ENCODE measurements at regions not wholly inside any gene's neighbourhood (a gene's known extent, or its start where the extent isn't known, plus 50 kb on each side); places are given as distances from the start of the nearest gene placed in this dataset.

GRCh38 chr3:32056559-32057290, 49.7 kb upstream of the GPD1L start:
- Histone ChIP-seq H3K27me3 (ENCODE audit: control insufficient read depth, insufficient read depth, low read length) (no peaks in the 10 kb centered on the region), H3K9me3 (ENCODE audit: control insufficient read depth, insufficient read depth, low read depth, low read length) (no peaks in the 10 kb centered on the region), H3K79me2 (ENCODE audit: control insufficient read depth, insufficient read depth, low read length) (no peaks in the 10 kb centered on the region), H3K27ac (ENCODE audit: insufficient read depth, low read length) (no peak overlapping the region), H3K9ac (ENCODE audit: insufficient read depth, low read length) (no peak overlapping the region), H4K20me1 (ENCODE audit: control insufficient read depth, extremely low read depth, insufficient read depth, low read length) (no peaks in the 10 kb centered on the region), H3K4me3 (replicated peaks in 1 of 4; ENCODE audit: control extremely low read depth in 1 of 4, insufficient read depth in 1 of 4, low read depth in 3 of 4, low read length in 4 of 4) (no peak overlapping the region), H3K36me3 (ENCODE audit: control insufficient read depth, insufficient read depth, low read length) (no peaks in the 10 kb centered on the region), H2AFZ (ENCODE audit: low read length) (no peak overlapping the region), H3K4me1 (ENCODE audit: control insufficient read depth, extremely low read depth, insufficient read depth, low read length) (no peaks in the 10 kb centered on the region), H3K4me2 (ENCODE audit: extremely low read depth, insufficient read depth, low read length) (no peak overlapping the region)
- no peak for DNase-seq (ENCODE audit: low read depth in 2 of 2)
- TF ChIP-seq EZH2 (IDR thresholded peaks at IDR 0.05; ENCODE audit: low read length, missing control alignments) (no peak), CTCF (conservative IDR thresholded peaks at IDR 0.05 in 1 of 2, IDR thresholded peaks at IDR 0.05 in 1 of 2; ENCODE audit: low read depth in 1 of 2, low read length in 2 of 2) (no peak)
